ENCODE measurements at regions not wholly inside any gene's neighbourhood (a gene's known extent, or its start where the extent isn't known, plus 50 kb on each side); places are given as distances from the start of the nearest gene placed in this dataset.

DNA sequence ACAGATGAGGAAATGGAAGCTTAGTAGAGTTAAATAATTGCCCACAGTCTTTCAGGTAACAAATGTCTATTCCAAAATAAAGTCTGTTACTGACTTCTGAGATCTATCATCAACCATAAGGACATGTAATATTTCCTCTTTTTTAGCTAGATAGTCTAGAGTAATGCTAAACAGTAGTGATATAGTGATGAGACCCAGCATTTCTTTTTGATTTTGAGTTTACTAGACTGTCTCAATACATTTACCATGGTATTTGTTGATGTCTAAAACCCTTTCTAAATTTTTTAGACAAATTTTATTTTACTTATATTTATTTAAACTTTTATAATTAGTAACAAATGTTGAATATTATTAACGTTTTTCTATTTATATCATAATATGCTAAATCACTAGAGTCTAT, 465.1 kb upstream of the SLIT2 start:
- WGBS, 4 donors = 44 to 58% (median 53%) methylated on average over 1 of the region's 1 CpG
- no peak for ATAC-seq
- TF ChIP-seq POLR2A (IDR thresholded peaks at IDR 0.05) (no peak), CTCF (IDR thresholded peaks at IDR 0.05) (no peak)
- Histone ChIP-seq H3K4me1 (no peaks in the 10 kb centered on the region), H3K27me3 (no peaks in the 10 kb centered on the region), H3K36me3 (no peaks in the 10 kb centered on the region), H3K4me3 (no peak overlapping the region), H3K9me3 (peaks cover 0 to 26% (median 5%) of the 10 kb centered on the region in 12 donors), H3K27ac (no peak overlapping the region)
- intact Hi-C loops (cut with DNase I) = no loop called here
- DNase-seq = no peak

DNA sequence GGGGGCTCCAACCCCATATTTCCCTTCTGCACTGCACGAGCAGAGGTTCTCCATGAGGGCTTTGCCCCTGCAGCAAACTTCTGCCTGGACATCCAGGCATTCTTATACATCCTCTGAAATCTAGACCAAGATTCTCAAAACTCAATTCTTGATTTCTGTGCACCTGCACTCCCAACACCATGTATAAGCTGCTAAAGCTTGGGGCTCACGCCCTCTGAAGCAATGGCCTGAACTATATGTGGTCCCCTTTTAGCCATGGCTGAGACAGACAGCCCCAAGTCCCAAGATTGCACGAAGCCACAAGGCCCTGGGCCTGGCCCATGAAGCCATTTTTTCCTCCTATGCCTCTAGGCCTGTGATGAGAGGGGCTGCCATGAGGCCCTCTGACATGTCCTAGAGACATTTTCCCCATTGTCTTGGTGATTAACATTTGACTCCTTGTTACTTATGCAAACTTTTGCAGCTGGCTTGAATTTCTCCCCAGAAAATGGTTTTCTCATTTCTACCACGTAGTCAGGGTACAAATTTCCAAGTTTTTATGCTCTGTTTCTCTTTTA, 468.0 kb upstream of the SLIT2 start:
- Histone ChIP-seq H3K9me3 (peaks cover 0 to 26% (median 5%) of the 10 kb centered on the region in 12 donors), H3K27ac (no peak overlapping the region), H3K4me1 (no peaks in the 10 kb centered on the region), H3K36me3 (no peaks in the 10 kb centered on the region), H3K27me3 (no peaks in the 10 kb centered on the region), H3K4me3 (no peak overlapping the region)
- 79 to 84% (median 81%) methylated on average over 4 of the region's 4 CpGs for WGBS, 4 donors
- ATAC-seq (no peak), DNase-seq (no peak)
- TF ChIP-seq CTCF (IDR thresholded peaks at IDR 0.05) = no peak
- TF ChIP-seq POLR2A (IDR thresholded peaks at IDR 0.05) = no peak
- intact Hi-C loops (cut with DNase I) = no loop called here

GRCh38 chr4:19780871-19781270, 470.8 kb upstream of the SLIT2 start:
- H3K9me3 ChIP-seq = peaks cover 0 to 26% (median 5%) of the 10 kb centered on the region in 12 donors
- WGBS, 4 donors = 89 to 93% (median 91%) methylated on average over 3 of the region's 3 CpGs
- no peaks in the 10 kb centered on the region for H3K36me3 ChIP-seq
- no peak for ATAC-seq
- H3K27me3 ChIP-seq = no peaks in the 10 kb centered on the region
- no peak for DNase-seq
- intact Hi-C loops (cut with DNase I) = no loop called here
- TF ChIP-seq CTCF (IDR thresholded peaks at IDR 0.05) (no peak), POLR2A (IDR thresholded peaks at IDR 0.05) (no peak)
- H3K27ac ChIP-seq = no peak overlapping the region
- H3K4me1 ChIP-seq = peaks cover 0 to 5% (median 0%) of the 10 kb centered on the region in 12 donors
- H3K4me3 ChIP-seq = no peak overlapping the region

DNA sequence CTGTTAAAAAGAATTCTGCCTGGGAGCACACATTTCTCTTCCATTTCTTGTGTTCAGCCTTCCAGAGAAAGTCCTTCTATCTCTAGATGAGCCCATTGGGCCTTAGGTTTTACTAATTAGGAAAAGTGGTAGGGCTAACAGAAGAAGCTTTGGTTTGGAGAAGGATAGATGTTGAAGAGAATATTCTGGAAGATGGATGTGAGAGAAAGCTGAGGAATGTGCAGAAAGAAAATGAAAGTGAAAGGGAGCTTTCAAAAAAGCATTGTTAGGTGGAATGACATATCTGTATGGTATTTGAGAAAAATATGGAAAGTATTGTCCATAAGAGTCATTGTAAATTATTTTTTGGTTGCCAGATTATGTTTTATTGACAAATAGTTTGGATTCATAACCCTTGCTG, 474.8 kb upstream of the SLIT2 start:
- peaks cover 0 to 5% (median 0%) of the 10 kb centered on the region in 12 donors for H3K4me1 ChIP-seq
- ATAC-seq = no peak
- intact Hi-C loops (cut with DNase I) = no loop called here
- no peak overlapping the region for H3K4me3 ChIP-seq
- H3K27ac ChIP-seq = no peak overlapping the region
- DNase-seq = no peak
- no peaks in the 10 kb centered on the region for H3K36me3 ChIP-seq
- H3K9me3 ChIP-seq = peaks cover 0 to 2% (median 0%) of the 10 kb centered on the region in 12 donors
- TF ChIP-seq POLR2A (IDR thresholded peaks at IDR 0.05) (no peak), CTCF (IDR thresholded peaks at IDR 0.05) (no peak)
- H3K27me3 ChIP-seq = no peaks in the 10 kb centered on the region

Measured in heart left ventricle (tissue), 16 donors.